GM19351 (cell line): ENCODE measurements at regions not wholly inside any gene's neighbourhood (a gene's known extent, or its start where the extent isn't known, plus 50 kb on each side); places are given as distances from the start of the nearest gene placed in this dataset.

Experiments used
- ATAC-seq: cut with Tn5 transposase; IDR thresholded peaks from one replicate; pipeline ENCODE4 v1.9.1; 2021; ENCODE audit warnings: mild to moderate bottlenecking, moderate library complexity; ENCODE audit not compliant: unreplicated experiment

DNA sequence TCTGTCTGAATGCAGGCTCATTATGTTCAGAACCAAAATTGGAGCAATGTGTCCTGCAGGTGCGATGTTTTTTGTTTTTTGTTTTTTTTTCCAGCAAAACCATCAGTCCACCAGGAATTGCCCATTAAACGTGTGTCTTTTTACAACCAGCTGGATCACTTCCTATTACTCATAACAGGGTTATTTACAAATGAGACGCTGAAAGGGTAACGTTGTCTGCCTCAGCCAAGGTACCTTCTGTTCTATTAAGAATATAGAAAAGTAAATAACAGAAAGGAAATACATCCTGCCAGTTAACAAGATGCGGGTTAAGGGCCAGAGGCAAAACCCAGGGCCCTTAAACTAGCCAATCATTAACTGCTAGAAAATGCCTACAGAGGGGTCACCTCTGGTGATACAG, 590.4 kb downstream of the TBC1D4 start:
- no peak for ATAC-seq

- no peak for ATAC-seq
Observed at GRCh38 chr13:74889321-74889720, 592.6 kb downstream of the TBC1D4 start.

DNA sequence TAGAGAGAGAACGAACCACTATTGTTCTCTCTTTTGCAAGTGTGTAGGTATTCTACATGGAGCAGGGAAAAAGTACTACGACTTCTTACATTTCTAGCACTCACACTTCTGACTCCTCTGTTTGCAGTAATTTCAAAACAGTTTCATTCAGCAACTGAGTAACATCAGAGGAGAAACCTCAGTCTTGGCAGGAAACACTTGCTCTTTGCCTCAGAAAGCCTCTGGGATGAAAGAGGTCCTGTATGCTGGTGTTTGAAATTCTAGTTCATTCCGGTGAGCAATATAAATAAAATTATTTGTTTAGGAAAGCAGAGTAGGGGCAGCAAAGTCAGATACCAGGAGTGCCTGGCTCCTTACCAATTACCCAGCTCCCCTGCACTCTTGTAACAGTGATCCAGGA, 595.5 kb downstream of the TBC1D4 start:
- no peak for ATAC-seq

- no peak for ATAC-seq
Observed at GRCh38 chr13:74883834-74884233, 598.1 kb downstream of the TBC1D4 start.

DNA sequence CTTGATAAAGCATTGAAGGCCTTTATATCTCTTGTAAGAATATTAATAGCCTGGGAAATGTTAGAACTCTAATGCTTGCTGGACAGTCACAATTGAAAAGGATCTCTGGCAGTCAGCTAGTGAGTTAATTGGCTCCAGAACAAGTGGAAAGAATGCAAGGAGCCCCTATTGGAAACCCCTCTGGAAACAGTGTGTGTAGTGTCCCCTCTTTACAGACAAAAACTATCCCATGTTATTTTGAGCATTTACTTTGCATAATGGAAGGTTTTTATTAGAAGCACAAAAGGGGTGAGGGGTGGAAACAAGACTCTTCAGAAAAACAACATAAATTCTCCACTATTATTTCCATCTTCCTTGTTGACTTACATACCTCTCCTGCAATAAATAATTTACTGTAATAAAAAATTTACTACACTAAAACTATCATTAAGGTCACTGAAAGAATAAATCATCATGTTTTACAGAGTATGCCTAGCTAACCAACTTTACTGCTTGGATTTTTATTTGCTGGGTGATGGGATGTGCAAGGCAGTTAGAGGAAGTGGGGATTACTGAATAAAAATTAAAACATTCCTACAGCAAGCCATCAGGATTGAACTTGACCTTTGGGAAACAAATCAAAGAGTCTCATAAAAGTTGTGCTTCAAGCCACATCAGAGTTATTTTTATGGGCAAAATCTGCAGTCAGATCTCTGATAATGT, 610.4 kb downstream of the TBC1D4 start:
- ATAC-seq = no peak

- ATAC-seq = no peak
Observed at GRCh38 chr13:74870865-74871264, 611.1 kb downstream of the TBC1D4 start.

GRCh38 chr13:74869846-74870245, 612.1 kb downstream of the TBC1D4 start:
- no peak for ATAC-seq

DNA sequence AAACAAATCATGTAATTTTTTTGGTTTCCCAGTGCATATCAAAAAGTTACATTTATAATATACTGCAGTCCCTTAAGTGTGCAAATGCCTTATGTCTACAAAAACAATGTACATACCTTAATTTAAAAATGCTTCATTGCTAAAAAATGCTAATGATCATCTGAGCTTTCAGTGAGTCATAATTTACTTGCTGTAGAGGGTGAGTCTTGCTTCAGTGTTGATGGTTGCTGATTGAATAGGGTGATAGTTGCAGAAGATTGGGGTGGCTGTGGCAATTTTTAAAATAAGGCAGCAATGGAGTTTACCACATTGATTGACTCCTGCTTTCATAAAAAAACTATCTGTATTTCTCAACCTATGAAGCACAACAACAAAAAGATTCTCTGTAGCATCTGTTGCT, 613.9 kb downstream of the TBC1D4 start:
- ATAC-seq = no peak

DNA sequence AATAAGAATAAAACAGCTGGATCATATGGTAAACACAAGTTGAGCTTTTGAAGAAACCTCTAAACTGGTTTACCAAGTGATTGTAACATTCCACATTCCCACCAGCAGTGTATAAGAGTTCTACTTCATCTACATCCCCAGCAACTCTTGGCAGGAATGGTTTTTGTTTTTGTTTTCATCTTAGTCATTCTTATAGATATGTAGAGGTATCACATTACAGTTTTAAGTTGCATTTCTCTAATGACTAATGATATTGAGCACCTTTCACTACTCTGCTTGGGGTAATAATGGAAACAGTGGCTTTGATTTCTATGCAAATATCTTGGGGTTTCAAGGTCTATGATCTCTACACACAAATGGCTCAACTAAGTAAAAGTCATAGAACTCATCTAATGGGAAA, 614.5 kb downstream of the TBC1D4 start:
- ATAC-seq = peak; percentile 70

- ATAC-seq = no peak
Observed at GRCh38 chr13:74866101-74866500, 615.9 kb downstream of the TBC1D4 start.

DNA sequence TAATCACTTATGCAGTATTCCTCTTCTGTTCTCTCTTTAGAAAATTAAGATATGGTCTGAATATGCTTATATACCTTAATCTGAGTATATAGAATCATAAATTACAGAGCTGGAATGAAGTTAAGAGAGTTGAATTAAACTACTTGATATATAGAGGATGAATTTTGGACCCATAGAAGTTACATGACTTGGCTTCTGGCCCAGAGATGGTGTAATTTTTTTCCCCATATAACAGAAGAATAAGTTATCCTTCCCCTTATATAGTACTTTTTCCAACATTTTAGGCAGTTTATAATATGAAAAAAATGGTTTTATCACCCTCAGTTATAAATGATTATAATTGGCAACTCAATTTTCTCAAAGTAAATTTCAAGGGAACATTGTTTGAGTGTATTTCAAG, 616.3 kb downstream of the TBC1D4 start:
- ATAC-seq = no peak

DNA sequence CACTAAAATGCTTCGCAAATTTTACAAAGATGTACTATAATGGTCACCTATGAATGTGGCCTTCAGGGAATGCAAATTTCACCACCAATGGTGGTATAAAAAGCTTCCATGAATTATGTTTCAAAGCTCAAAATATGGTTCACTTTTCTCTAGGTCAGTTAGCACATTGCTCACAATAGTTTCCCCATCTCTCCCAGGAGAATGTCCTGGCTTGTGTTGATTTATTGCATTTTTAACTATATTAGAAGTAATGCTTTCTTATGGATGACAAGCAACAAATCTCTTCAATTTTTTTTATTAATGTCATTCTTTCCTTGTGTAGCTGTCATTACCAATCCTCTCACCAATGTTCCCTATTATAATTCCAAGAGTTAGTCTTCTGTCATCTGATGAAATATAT, 621.2 kb downstream of the TBC1D4 start:
- no peak for ATAC-seq

- ATAC-seq = no peak
Observed at GRCh38 chr13:74850893-74851292, 631.1 kb downstream of the TBC1D4 start.

- ATAC-seq = no peak
Observed at GRCh38 chr13:74847966-74848365, 634.0 kb downstream of the TBC1D4 start.

- no peak for ATAC-seq
Observed at GRCh38 chr13:74845806-74846205, 636.2 kb downstream of the TBC1D4 start.

- ATAC-seq = no peak
Observed at GRCh38 chr13:74841651-74842050, 640.3 kb downstream of the TBC1D4 start.

- ATAC-seq = no peak
Observed at GRCh38 chr13:74841123-74841522, 640.8 kb downstream of the TBC1D4 start.

- ATAC-seq = no peak
Observed at GRCh38 chr13:74839656-74840055, 642.3 kb downstream of the TBC1D4 start.

- no peak for ATAC-seq
Observed at GRCh38 chr13:74838096-74838495, 643.9 kb downstream of the TBC1D4 start.

DNA sequence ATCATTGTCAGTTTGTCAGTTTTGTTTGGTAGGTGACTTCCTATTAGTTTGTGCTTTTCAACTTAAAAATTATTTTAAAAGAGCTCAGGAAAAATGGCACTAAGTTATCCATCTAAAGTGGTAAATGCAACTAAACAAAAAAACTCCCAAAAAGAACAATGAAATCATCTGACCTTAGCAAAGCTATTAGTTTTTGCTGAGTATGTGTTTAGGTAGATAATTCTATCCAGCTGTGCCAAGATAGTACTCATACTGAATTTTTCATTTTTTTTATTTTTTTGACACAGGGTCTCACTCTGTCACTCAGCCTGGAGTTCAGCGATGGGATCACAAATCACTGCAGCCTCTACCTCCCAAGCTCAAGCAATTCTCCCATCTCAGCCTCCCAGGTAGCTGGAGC, 645.3 kb downstream of the TBC1D4 start:
- no peak for ATAC-seq

GRCh38 chr13:74835579-74835978, 646.4 kb downstream of the TBC1D4 start:
- no peak for ATAC-seq

DNA sequence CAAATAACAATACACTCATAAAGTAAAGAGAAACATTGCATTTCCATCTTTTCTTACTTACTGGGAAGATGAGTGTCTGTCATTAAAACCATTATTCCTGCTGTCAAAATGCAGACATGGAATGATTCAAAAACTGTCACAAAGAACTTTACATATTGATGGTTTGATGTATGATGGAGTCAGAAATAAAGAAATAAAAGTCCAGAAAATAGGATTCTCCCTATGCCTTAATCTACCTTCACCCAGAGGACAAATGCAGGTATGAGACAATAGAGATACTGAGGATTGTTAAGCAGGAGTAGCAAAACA, 656.1 kb downstream of the TBC1D4 start:
- no peak for ATAC-seq

GRCh38 chr13:74825152-74825937, 656.6 kb downstream of the TBC1D4 start:
- no peak for ATAC-seq
